ENCODE measurements at regions not wholly inside any gene's neighbourhood (a gene's known extent, or its start where the extent isn't known, plus 50 kb on each side); places are given as distances from the start of the nearest gene placed in this dataset.

DNA sequence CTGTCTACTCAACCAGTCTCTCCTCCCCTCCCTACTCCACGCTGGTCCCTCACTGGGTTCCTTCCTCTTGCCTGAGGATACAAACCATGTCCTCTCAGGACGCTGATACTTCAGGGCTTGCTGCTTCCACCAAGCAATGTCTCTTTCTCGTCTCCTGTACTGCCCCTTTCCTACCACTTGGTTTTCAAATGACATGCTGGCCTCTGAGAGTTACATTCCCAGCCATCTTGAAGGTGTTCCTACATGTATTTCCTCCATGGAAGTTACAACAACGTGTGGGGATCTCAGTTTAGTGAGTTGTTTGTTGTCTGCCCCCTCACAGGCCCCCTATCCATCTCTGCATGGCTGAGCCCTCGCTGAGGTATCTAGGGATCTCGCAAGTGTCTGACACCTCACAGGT is 334.5 kb upstream of the SKOR2 start:
- no peaks in the 10 kb centered on the region for H3K27me3 ChIP-seq (ENCODE audit: control insufficient read depth, insufficient read depth, low read length)
- H4K20me1 ChIP-seq (ENCODE audit: insufficient read depth, low read length) = no peaks in the 10 kb centered on the region
- no peak for DNase-seq
- no peak overlapping the region for H2BK120ac ChIP-seq (ENCODE audit: low read depth, low read length)
- no TSS peak for BruUV-seq (replicated peaks)
- no peak overlapping the region for H3K9ac ChIP-seq (ENCODE audit: low read depth, low read length)
- H2AFZ ChIP-seq (replicated peaks; ENCODE audit: low read length, poor library complexity) = no peak overlapping the region
- no peak overlapping the region for H3K27ac ChIP-seq (ENCODE audit: insufficient read depth, low read length)
- no peak overlapping the region for H2BK15ac ChIP-seq (ENCODE audit: low read depth, low read length)
- no peak overlapping the region for H4K5ac ChIP-seq (ENCODE audit: low read depth, low read length)
- TF ChIP-seq BHLHE40 (IDR thresholded peaks at IDR 0.05; ENCODE audit: low read depth, low read length) (no peak), RAD21 (IDR thresholded peaks at IDR 0.05; ENCODE audit: low read length) (no peak), RCOR1 (IDR thresholded peaks at IDR 0.05; ENCODE audit: insufficient replicate concordance, low read length) (no peak), RFX5 (IDR thresholded peaks at IDR 0.05; ENCODE audit: low read depth, low read length) (no peak), SMC3 (IDR thresholded peaks at IDR 0.05; ENCODE audit: low read depth, low read length) (no peak), MXI1 (IDR thresholded peaks at IDR 0.05; ENCODE audit: borderline replicate concordance, low read depth, low read length) (no peak), MAZ (IDR thresholded peaks at IDR 0.05; ENCODE audit: borderline replicate concordance, low read depth, low read length) (no peak), FOS (IDR thresholded peaks at IDR 0.05; ENCODE audit: low read depth, low read length) (no peak), NFE2L2 (IDR thresholded peaks at IDR 0.05; ENCODE audit: low read depth, low read length) (no peak), CHD1 (IDR thresholded peaks at IDR 0.05; ENCODE audit: low read depth, low read length) (no peak)
- TF ChIP-seq, protein P1, sequence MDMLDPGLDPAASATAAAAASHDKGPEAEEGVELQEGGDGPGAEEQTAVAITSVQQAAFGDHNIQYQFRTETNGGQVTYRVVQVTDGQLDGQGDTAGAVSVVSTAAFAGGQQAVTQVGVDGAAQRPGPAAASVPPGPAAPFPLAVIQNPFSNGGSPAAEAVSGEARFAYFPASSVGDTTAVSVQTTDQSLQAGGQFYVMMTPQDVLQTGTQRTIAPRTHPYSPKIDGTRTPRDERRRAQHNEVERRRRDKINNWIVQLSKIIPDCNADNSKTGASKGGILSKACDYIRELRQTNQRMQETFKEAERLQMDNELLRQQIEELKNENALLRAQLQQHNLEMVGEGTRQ (IDR thresholded peaks at IDR 0.05; ENCODE audit: low read depth, low read length) = no peak
- no peak overlapping the region for H3K4ac ChIP-seq (ENCODE audit: low read depth, low read length)
- H4K8ac ChIP-seq (ENCODE audit: low read depth in 2 of 2, low read length in 2 of 2) = no peak overlapping the region
- H3K4me1 ChIP-seq (ENCODE audit: control insufficient read depth, insufficient read depth, low read length) = no peaks in the 10 kb centered on the region
- H3K14ac ChIP-seq (replicated peaks; ENCODE audit: low read depth, low read length) = no peak overlapping the region
- no peaks in the 10 kb centered on the region for H3K9me1 ChIP-seq (ENCODE audit: insufficient read depth, low read length)
- WGBS, 2 experiments (ENCODE audit: extremely low coverage in 2 of 2, insufficient read length in 1 of 2) = 19% methylated on average over 3 of the region's 6 CpGs; no CpG with 5 or more reads in 1 of the 2 experiments
- POLR2A ChIA-PET (ENCODE audit: unreplicated experiment) = no interaction called here
- H2BK5ac ChIP-seq (ENCODE audit: low read depth, low read length, poor library complexity, severe bottlenecking) = no peak overlapping the region
- H3K18ac ChIP-seq (ENCODE audit: low read depth, low read length) = no peak overlapping the region
- no peak overlapping the region for H3K4me3 ChIP-seq (ENCODE audit: insufficient read depth, low read depth, low read length)
- no peak overlapping the region for H4K91ac ChIP-seq (ENCODE audit: insufficient read depth, low read depth, low read length)
- H2BK20ac ChIP-seq (ENCODE audit: low read depth, low read length) = no peak overlapping the region
- H3K36me3 ChIP-seq (ENCODE audit: control insufficient read depth, insufficient read depth, low read length) = no peaks in the 10 kb centered on the region
- no peak overlapping the region for H3K4me2 ChIP-seq (ENCODE audit: low read depth, low read length)
- H3K79me1 ChIP-seq (ENCODE audit: low read depth in 1 of 2, low read length in 2 of 2) = no peaks in the 10 kb centered on the region
- H3K9me3 ChIP-seq (ENCODE audit: control insufficient read depth, insufficient read depth, low read length) = no peaks in the 10 kb centered on the region
- dilution Hi-C loops (cut with HindIII; ENCODE audit: low sequenced_read_pairs, unreplicated experiment) (no loop called here), in situ Hi-C loops (cut with MboI; ENCODE audit: low sequenced_read_pairs) (no loop called here), intact Hi-C loops (cut with micrococcal nuclease) (no loop called here)
- H3K23ac ChIP-seq (ENCODE audit: low read depth, low read length) = no peak overlapping the region
- H2AK5ac ChIP-seq (ENCODE audit: low read depth, low read length) = no peak overlapping the region
- H3K56ac ChIP-seq (ENCODE audit: extremely low read depth, insufficient read depth, low read length) = no peak overlapping the region
- CTCF ChIA-PET = no interaction called here
- H2AK9ac ChIP-seq (replicated peaks; ENCODE audit: low read depth, low read length, poor library complexity) = no peak overlapping the region
- ATAC-seq (ENCODE audit: low read depth) = no peak
